Mesendoderm (in vitro differentiated cells): ENCODE measurements at regions not wholly inside any gene's neighbourhood (a gene's known extent, or its start where the extent isn't known, plus 50 kb on each side); places are given as distances from the start of the nearest gene placed in this dataset.

ENCODE experiments used
- DNase-seq: peaks from one replicate; pipeline ENCODE4 v3.0.0; 2013
- H2AK5ac ChIP-seq: 2 replicates; pipeline ENCODE4 v1.6.1; 2013; ENCODE audit warnings: low read length, inconsistent platforms
- H2BK120ac ChIP-seq: 2 replicates; pipeline ENCODE4 v1.6.1; 2013; ENCODE audit warnings: low read depth, mild to moderate bottlenecking, low read length, moderate library complexity, mixed read lengths
- H2BK15ac ChIP-seq: replicated peaks from 2 replicates; pipeline ENCODE4 v1.6.1; 2013; ENCODE audit warnings: low read depth, mild to moderate bottlenecking, moderate library complexity
- H2BK5ac ChIP-seq: 2 replicates; pipeline ENCODE4 v1.6.1; 2013; ENCODE audit warnings: low read length, inconsistent platforms
- H3K18ac ChIP-seq: 2 replicates; pipeline ENCODE4 v1.6.1; 2013; ENCODE audit warnings: mild to moderate bottlenecking, low read length, mixed read lengths
- H3K23ac ChIP-seq: one replicate; pipeline ENCODE4 v1.6.1; 2013; ENCODE audit warnings: low read length
- H3K27ac ChIP-seq: 2 replicates; pipeline ENCODE4 v1.5.1; 2013; ENCODE audit warnings: low read depth, mild to moderate bottlenecking, inconsistent platforms, low read length, moderate library complexity
- H3K27me3 ChIP-seq: 2 replicates; pipeline ENCODE4 v1.6.1; 2013; ENCODE audit warnings: low read length, control low read depth, mild to moderate bottlenecking, inconsistent platforms; ENCODE audit not compliant: insufficient read depth, poor library complexity
- H3K36me3 ChIP-seq: 2 replicates; pipeline ENCODE4 v1.6.1; 2013; ENCODE audit warnings: low read length, inconsistent platforms; ENCODE audit not compliant: control insufficient read depth, insufficient read depth
- H3K4ac ChIP-seq: one replicate; pipeline ENCODE4 v1.6.1; 2013; ENCODE audit warnings: low read depth, mild to moderate bottlenecking, low read length, moderate library complexity
- H3K4me1 ChIP-seq: 2 replicates; pipeline ENCODE4 v1.6.1; 2013; ENCODE audit warnings: low read depth, low read length, inconsistent platforms; ENCODE audit not compliant: control insufficient read depth
- H3K4me2 ChIP-seq: 2 replicates; pipeline ENCODE4 v1.6.1; 2013; ENCODE audit warnings: low read length
- H3K4me3 ChIP-seq: 2 replicates; pipeline ENCODE4 v1.5.1; 2013; ENCODE audit warnings: mild to moderate bottlenecking, low read length
- H3K56ac ChIP-seq: one replicate; pipeline ENCODE4 v1.6.1; 2013; ENCODE audit warnings: low read length
- H3K79me1 ChIP-seq: 2 replicates; pipeline ENCODE4 v1.6.1; 2013; ENCODE audit warnings: low read length, inconsistent platforms
- H3K79me2 ChIP-seq: 2 replicates; pipeline ENCODE4 v1.6.1; 2013; ENCODE audit warnings: mild to moderate bottlenecking, low read length; ENCODE audit not compliant: control insufficient read depth, insufficient read depth
- H3K9ac ChIP-seq: 2 replicates; pipeline ENCODE4 v1.6.1; 2013; ENCODE audit warnings: low read length, inconsistent platforms
- H4K5ac ChIP-seq: one replicate; pipeline ENCODE4 v1.6.1; 2013; ENCODE audit warnings: low read length
- H4K8ac ChIP-seq: one replicate; pipeline ENCODE4 v1.6.1; 2013; ENCODE audit warnings: low read depth, mild to moderate bottlenecking, control low read depth, low read length, moderate library complexity
- WGBS: extraction: QIAGEN DNeasy Blood & Tissue Kit; methylation state at CpG from one replicate; pipeline ENCODE4 v1.1.7; 2013; ENCODE audit warnings: low lambda C conversion rate, missing lambda C conversion rate; ENCODE audit not compliant: insufficient coverage; ENCODE audit errors: extremely low coverage; 5-methylcytosine and 5-hydroxymethylcytosine counted together

- no peak overlapping the region for H2BK120ac ChIP-seq
- no peak overlapping the region for H2BK5ac ChIP-seq
- H3K79me2 ChIP-seq, result no peaks in the 10 kb centered on the region
- no peak overlapping the region for H3K18ac ChIP-seq
- no peak overlapping the region for H2AK5ac ChIP-seq
- no peaks in the 10 kb centered on the region for H3K79me1 ChIP-seq
- H3K4me1 ChIP-seq, result no peaks in the 10 kb centered on the region
- H3K27me3 ChIP-seq, result no peaks in the 10 kb centered on the region
- no peak overlapping the region for H3K4me3 ChIP-seq
- no peak overlapping the region for H4K8ac ChIP-seq
- H3K56ac ChIP-seq, result no peak overlapping the region
- H4K5ac ChIP-seq, result no peak overlapping the region
- no peak overlapping the region for H3K4me2 ChIP-seq
- DNase-seq, result no peak
- no peak overlapping the region for H3K23ac ChIP-seq
- H3K27ac ChIP-seq, result no peak overlapping the region
- no peaks in the 10 kb centered on the region for H3K36me3 ChIP-seq
- no peak overlapping the region for H3K4ac ChIP-seq
- H3K9ac ChIP-seq, result no peak overlapping the region
- H2BK15ac ChIP-seq, result no peak overlapping the region
Measured at GRCh38 chr2:160741271-160741670, 247.7 kb upstream of the RBMS1 start.

GRCh38 chr2:160741815-160742214 is 248.2 kb upstream of the RBMS1 start:
- Histone ChIP-seq H3K4me2 (no peak overlapping the region), H3K4me3 (no peak overlapping the region), H3K18ac (no peak overlapping the region), H2BK120ac (no peak overlapping the region), H3K27ac (no peak overlapping the region), H3K79me1 (no peaks in the 10 kb centered on the region), H4K5ac (no peak overlapping the region), H3K4ac (no peak overlapping the region), H4K8ac (no peak overlapping the region), H3K4me1 (no peaks in the 10 kb centered on the region), H3K79me2 (no peaks in the 10 kb centered on the region), H3K27me3 (no peaks in the 10 kb centered on the region), H3K56ac (no peak overlapping the region), H3K9ac (no peak overlapping the region), H2BK15ac (no peak overlapping the region), H2BK5ac (no peak overlapping the region), H2AK5ac (no peak overlapping the region), H3K36me3 (no peaks in the 10 kb centered on the region), H3K23ac (no peak overlapping the region)
- no CpG with 5 or more reads among the region's 2 CpGs for WGBS
- no peak for DNase-seq

- Histone ChIP-seq H3K36me3 (no peaks in the 10 kb centered on the region), H2BK120ac (no peak overlapping the region)
- no CpG with 5 or more reads among the region's 2 CpGs for WGBS
Measured at GRCh38 chr2:160742667-160743066, 249.1 kb upstream of the RBMS1 start.

GRCh38 chr2:160747501-160748170 is 254.0 kb upstream of the RBMS1 start:
- WGBS, result no CpG with 5 or more reads among the region's 4 CpGs
- Histone ChIP-seq H3K27me3 (no peaks in the 10 kb centered on the region), H2BK15ac (no peak overlapping the region), H3K4me1 (no peaks in the 10 kb centered on the region), H3K79me2 (no peaks in the 10 kb centered on the region), H2AK5ac (no peak overlapping the region), H3K4me3 (no peak overlapping the region), H3K4ac (no peak overlapping the region), H3K79me1 (no peaks in the 10 kb centered on the region), H3K36me3 (no peaks in the 10 kb centered on the region), H3K9ac (no peak overlapping the region), H2BK5ac (no peak overlapping the region), H3K4me2 (no peak overlapping the region), H4K5ac (no peak overlapping the region), H3K27ac (no peak overlapping the region), H3K23ac (no peak overlapping the region), H3K56ac (no peak overlapping the region), H2BK120ac (no peak overlapping the region), H4K8ac (no peak overlapping the region), H3K18ac (no peak overlapping the region)
- DNase-seq, result no peak

More at GRCh38 chr2:160742667-160743066, 249.1 kb upstream of the RBMS1 start:
- DNase-seq, result no peak
- Histone ChIP-seq H3K56ac (no peak overlapping the region), H3K4me2 (no peak overlapping the region), H3K9ac (no peak overlapping the region), H2AK5ac (no peak overlapping the region), H4K5ac (no peak overlapping the region), H3K4me3 (no peak overlapping the region), H4K8ac (no peak overlapping the region), H3K79me2 (no peaks in the 10 kb centered on the region), H3K27ac (no peak overlapping the region), H3K23ac (no peak overlapping the region), H3K79me1 (no peaks in the 10 kb centered on the region), H3K4ac (no peak overlapping the region), H3K27me3 (no peaks in the 10 kb centered on the region), H2BK5ac (no peak overlapping the region), H3K18ac (no peak overlapping the region), H3K4me1 (no peaks in the 10 kb centered on the region), H2BK15ac (no peak overlapping the region)

GRCh38 chr2:160751021-160751420 is 257.4 kb upstream of the RBMS1 start:
- Histone ChIP-seq H2AK5ac (no peak overlapping the region), H3K4me2 (no peak overlapping the region), H3K4ac (no peak overlapping the region), H2BK15ac (no peak overlapping the region), H3K4me3 (no peak overlapping the region), H3K18ac (no peak overlapping the region), H3K79me2 (no peaks in the 10 kb centered on the region), H3K9ac (no peak overlapping the region), H2BK5ac (no peak overlapping the region), H4K8ac (no peak overlapping the region), H3K27ac (no peak overlapping the region), H3K27me3 (no peaks in the 10 kb centered on the region), H3K36me3 (no peaks in the 10 kb centered on the region), H2BK120ac (no peak overlapping the region), H3K4me1 (no peaks in the 10 kb centered on the region), H3K79me1 (no peaks in the 10 kb centered on the region), H4K5ac (no peak overlapping the region), H3K56ac (no peak overlapping the region), H3K23ac (no peak overlapping the region)
- WGBS, result no CpG with 5 or more reads among the region's 2 CpGs
- no peak for DNase-seq
